IMR-90 (cell line): ENCODE measurements at regions not wholly inside any gene's neighbourhood (a gene's known extent, or its start where the extent isn't known, plus 50 kb on each side); places are given as distances from the start of the nearest gene placed in this dataset.

Experiments used
- ATAC-seq: fragments of 200-7000 bp; cut with Tn5 transposase; 2 replicates; pipeline ENCODE4 v1.9.1; 2020; ENCODE audit warnings: low read depth, mild to moderate bottlenecking, moderate library complexity
- BruUV-seq: library from RNA; stranded (reverse); fragments of 400-500 nt; replicated peaks from 2 replicates; lab custom pipeline; 2021; lab: Mats Ljungman, UMichigan
- CTCF ChIA-PET: fragments of 300-600 bp; formaldehyde crosslinking; extraction: SDS; loops from one replicate; lab custom pipeline; 2021; ENCODE audit warnings: antibody characterized with exemption; lab: Yijun Ruan, JAX
- POLR2A ChIA-PET: fragments of 300-600 bp; sonication (Branson Sonifier 250); formaldehyde crosslinking; loops from one replicate; lab custom pipeline; 2022; ENCODE audit warnings: antibody characterized with exemption; ENCODE audit not compliant: unreplicated experiment; lab: Charles Lee
- DNase-seq: peaks from one replicate; pipeline ENCODE4 v3.0.0; 2013
- H2AFZ ChIP-seq: replicated peaks from 2 replicates; pipeline ENCODE3; 2013; ENCODE audit warnings: low read length, mild to moderate bottlenecking; ENCODE audit not compliant: poor library complexity
- H2AK5ac ChIP-seq: 2 replicates; pipeline ENCODE4 v1.6.1; 2013; ENCODE audit warnings: low read depth, low read length, inconsistent platforms
- H2AK9ac ChIP-seq: replicated peaks from 2 replicates; pipeline ENCODE3; 2013; ENCODE audit warnings: mild to moderate bottlenecking, low read depth, low read length, moderate library complexity; ENCODE audit not compliant: poor library complexity
- H2BK120ac ChIP-seq: 2 replicates; pipeline ENCODE4 v1.6.1; 2013; ENCODE audit warnings: low read depth, low read length, inconsistent platforms
- H2BK15ac ChIP-seq: 3 replicates; pipeline ENCODE4 v1.6.1; 2013; ENCODE audit warnings: low read depth, low read length, inconsistent platforms
- H2BK20ac ChIP-seq: 2 replicates; pipeline ENCODE4 v1.6.1; 2013; ENCODE audit warnings: low read depth, mild to moderate bottlenecking, inconsistent platforms, low read length, moderate library complexity
- H2BK5ac ChIP-seq: 2 replicates; pipeline ENCODE4 v1.6.1; 2013; ENCODE audit warnings: mild to moderate bottlenecking, low read depth, low read length, inconsistent platforms; ENCODE audit not compliant: poor library complexity, severe bottlenecking
- H3K14ac ChIP-seq: replicated peaks from 2 replicates; pipeline ENCODE4 v1.6.1; 2013; ENCODE audit warnings: low read depth, low read length, inconsistent platforms
- H3K18ac ChIP-seq: 2 replicates; pipeline ENCODE4 v1.6.1; 2013; ENCODE audit warnings: low read depth, low read length, control low read depth
- H3K23ac ChIP-seq: 2 replicates; pipeline ENCODE4 v1.6.1; 2013; ENCODE audit warnings: low read depth, low read length, inconsistent platforms
- H3K27ac ChIP-seq: 2 replicates; pipeline ENCODE4 v1.5.1; 2013; ENCODE audit warnings: mild to moderate bottlenecking, control low read depth, low read length; ENCODE audit not compliant: insufficient read depth
- H3K27me3 ChIP-seq: 2 replicates; pipeline ENCODE4 v1.6.1; 2013; ENCODE audit warnings: low read length; ENCODE audit not compliant: control insufficient read depth, insufficient read depth
- H3K36me3 ChIP-seq: 2 replicates; pipeline ENCODE4 v1.6.1; 2013; ENCODE audit warnings: low read length, mixed read lengths; ENCODE audit not compliant: control insufficient read depth, insufficient read depth
- H3K4ac ChIP-seq: 2 replicates; pipeline ENCODE4 v1.6.1; 2013; ENCODE audit warnings: low read depth, low read length, inconsistent platforms
- H3K4me1 ChIP-seq: 2 replicates; pipeline ENCODE4 v1.6.1; 2013; ENCODE audit warnings: low read length, mixed read lengths; ENCODE audit not compliant: control insufficient read depth, insufficient read depth
- H3K4me2 ChIP-seq: 2 replicates; pipeline ENCODE4 v1.6.1; 2013; ENCODE audit warnings: low read depth, mild to moderate bottlenecking, control low read depth, low read length, moderate library complexity
- H3K4me3 ChIP-seq: 2 replicates; pipeline ENCODE4 v1.5.1; 2013; ENCODE audit warnings: low read depth, mild to moderate bottlenecking, control low read depth, low read length, moderate library complexity; ENCODE audit not compliant: insufficient read depth
- H3K56ac ChIP-seq: 2 replicates; pipeline ENCODE4 v1.6.1; 2013; ENCODE audit warnings: low read length, inconsistent platforms; ENCODE audit not compliant: insufficient read depth; ENCODE audit errors: extremely low read depth
- H3K79me1 ChIP-seq, 2 experiments: 2 replicates each; pipeline ENCODE4 v1.6.1; 2013; ENCODE audit warnings: low read length in 2 of 2, inconsistent platforms in 1 of 2, low read depth in 1 of 2
- H3K9ac ChIP-seq: 2 replicates; pipeline ENCODE4 v1.6.1; 2013; ENCODE audit warnings: low read depth, low read length, control low read depth
- H3K9me1 ChIP-seq: 2 replicates; pipeline ENCODE4 v1.6.1; 2013; ENCODE audit warnings: low read length, inconsistent platforms; ENCODE audit not compliant: insufficient read depth
- H3K9me3 ChIP-seq: 2 replicates; pipeline ENCODE4 v1.6.1; 2013; ENCODE audit warnings: low read length; ENCODE audit not compliant: control insufficient read depth, insufficient read depth
- H4K20me1 ChIP-seq: 2 replicates; pipeline ENCODE4 v1.6.1; 2013; ENCODE audit warnings: low read length, inconsistent platforms; ENCODE audit not compliant: insufficient read depth
- H4K5ac ChIP-seq: 2 replicates; pipeline ENCODE4 v1.6.1; 2013; ENCODE audit warnings: mild to moderate bottlenecking, low read depth, low read length, control low read depth
- H4K8ac ChIP-seq, 2 experiments: 2 replicates each; pipeline ENCODE4 v1.6.1; 2013; ENCODE audit warnings: low read depth in 2 of 2, low read length in 2 of 2, control low read depth in 1 of 2, inconsistent platforms in 1 of 2
- H4K91ac ChIP-seq: 2 replicates; pipeline ENCODE4 v1.6.1; 2013; ENCODE audit warnings: low read depth, low read length, inconsistent platforms; ENCODE audit not compliant: insufficient read depth
- CEBPB ChIP-seq: IDR thresholded peaks from 2 replicates; pipeline ENCODE4 v1.6.1; 2012; ENCODE audit warnings: low read depth, low read length, improper control_type of control experiment
- CHD1 ChIP-seq: IDR thresholded peaks from 2 replicates; pipeline ENCODE4 v1.6.1; 2012; ENCODE audit warnings: low read depth, low read length, improper control_type of control experiment
- CTCF ChIP-seq: conservative IDR thresholded peaks from 2 replicates; pipeline ENCODE4 v1.5.1; 2012; ENCODE audit warnings: mild to moderate bottlenecking, low read depth, low read length, improper control_type of control experiment
- ELK1 ChIP-seq: fragments of 150-350 bp; IDR thresholded peaks from 2 replicates; pipeline ENCODE4 v1.6.1; 2016; ENCODE audit warnings: low read depth, mild to moderate bottlenecking, low read length, moderate library complexity, borderline replicate concordance
- MAFK ChIP-seq: IDR thresholded peaks from 2 replicates; pipeline ENCODE4 v1.6.1; 2012; ENCODE audit warnings: low read depth, low read length, improper control_type of control experiment
- MAZ ChIP-seq: IDR thresholded peaks from 2 replicates; pipeline ENCODE4 v1.6.1; 2012; ENCODE audit warnings: low read depth, mild to moderate bottlenecking, low read length, improper control_type of control experiment, moderate library complexity, borderline replicate concordance
- MXI1 ChIP-seq: IDR thresholded peaks from 2 replicates; pipeline ENCODE4 v1.6.1; 2012; ENCODE audit warnings: low read depth, mild to moderate bottlenecking, low read length, moderate library complexity, borderline replicate concordance
- NFE2L2 ChIP-seq: fragments of 150-350 bp; IDR thresholded peaks from 2 replicates; pipeline ENCODE4 v1.6.1; 2016; ENCODE audit warnings: low read depth, mild to moderate bottlenecking, low read length
- RCOR1 ChIP-seq: IDR thresholded peaks from 2 replicates; pipeline ENCODE4 v1.6.1; 2012; ENCODE audit warnings: mild to moderate bottlenecking, low read length, improper control_type of control experiment; ENCODE audit not compliant: insufficient replicate concordance
- RFX5 ChIP-seq: IDR thresholded peaks from 2 replicates; pipeline ENCODE4 v1.8.0; 2012; ENCODE audit warnings: low read depth, mild to moderate bottlenecking, low read length, moderate library complexity
- SMC3 ChIP-seq: fragments of 150-350 bp; IDR thresholded peaks from 2 replicates; pipeline ENCODE4 v1.6.1; 2016; ENCODE audit warnings: low read depth, mild to moderate bottlenecking, antibody characterized with exemption, low read length, moderate library complexity
- USF2 ChIP-seq: fragments of 150-350 bp; IDR thresholded peaks from 2 replicates; pipeline ENCODE4 v1.6.1; 2017; ENCODE audit warnings: mild to moderate bottlenecking, antibody characterized with exemption, low read length, low read depth
- WGBS, 2 experiments: methylation state at CpG; one replicate each; pipeline versions ENCODE4 v1.1.5 to v1.1.7; 2013; ENCODE audit warnings: missing lambda C conversion rate in 2 of 2; ENCODE audit not compliant: insufficient read length in 1 of 2; ENCODE audit errors: extremely low coverage in 2 of 2; 5-methylcytosine and 5-hydroxymethylcytosine counted together
- dilution Hi-C: fragments of 300-500 bp; cut with HindIII; formaldehyde crosslinking; loops from one replicate; pipeline ENCODE4 v1.14.3; 2018; ENCODE audit warnings: low sequenced_read_pairs; ENCODE audit not compliant: unreplicated experiment
- in situ Hi-C: fragments of 300-500 bp; cut with MboI; formaldehyde crosslinking; loops from 3 replicates; pipeline ENCODE4 v1.14.3; 2019; ENCODE audit warnings: low sequenced_read_pairs, inconsistent platforms, mixed read lengths
- intact Hi-C: fragments of 100-400 bp; cut with micrococcal nuclease; formaldehyde crosslinking; loops from 2 replicates; pipeline ENCODE4 v1.10.0; 2022

GRCh38 chr2:103963146-103963725 lies 890.7 kb upstream of the POU3F3 start:
- no peak overlapping the region for H3K56ac ChIP-seq
- no peak overlapping the region for H3K4me2 ChIP-seq
- H2AFZ ChIP-seq: no peak overlapping the region
- BruUV-seq: no TSS peak
- H4K8ac ChIP-seq: no peak overlapping the region
- ChIA-PET POLR2A (no interaction called here), CTCF (no interaction called here)
- dilution Hi-C loops (no loop called here), intact Hi-C loops (no loop called here), in situ Hi-C loops (no loop called here)
- H2AK9ac ChIP-seq: no peak overlapping the region
- no peaks in the 10 kb centered on the region for H3K9me1 ChIP-seq
- H3K14ac ChIP-seq: no peak overlapping the region
- no peaks in the 10 kb centered on the region for H3K36me3 ChIP-seq
- no peak for DNase-seq
- no peak overlapping the region for H3K18ac ChIP-seq
- no peak overlapping the region for H2BK15ac ChIP-seq
- no peak overlapping the region for H3K4ac ChIP-seq
- no CpG with 5 or more reads among the region's 5 CpGs for WGBS, 2 experiments
- no peaks in the 10 kb centered on the region for H3K4me1 ChIP-seq
- ATAC-seq: no peak
- H3K27ac ChIP-seq: no peak overlapping the region
- no peak overlapping the region for H2BK120ac ChIP-seq
- H3K4me3 ChIP-seq: no peak overlapping the region
- H3K9me3 ChIP-seq: peaks cover 10% of the 10 kb centered on the region
- H3K23ac ChIP-seq: no peak overlapping the region
- no peaks in the 10 kb centered on the region for H4K20me1 ChIP-seq
- no peak overlapping the region for H3K9ac ChIP-seq
- H2AK5ac ChIP-seq: no peak overlapping the region
- TF ChIP-seq CTCF: no peak
- TF ChIP-seq MAZ: no peak
- no peak for TF ChIP-seq RFX5
- TF ChIP-seq ELK1: no peak
- no peak for TF ChIP-seq RCOR1
- no peak for TF ChIP-seq NFE2L2
- no peak for TF ChIP-seq MXI1
- TF ChIP-seq MAFK: no peak
- no peak for TF ChIP-seq SMC3
- TF ChIP-seq USF2: no peak
- no peak for TF ChIP-seq CHD1
- no peak for TF ChIP-seq CEBPB
- H2BK20ac ChIP-seq: no peak overlapping the region
- H4K5ac ChIP-seq: no peak overlapping the region
- no peaks in the 10 kb centered on the region for H3K79me1 ChIP-seq
- no peak overlapping the region for H4K91ac ChIP-seq
- no peak overlapping the region for H2BK5ac ChIP-seq
- H3K27me3 ChIP-seq: no peaks in the 10 kb centered on the region
